ENCODE measurements at regions not wholly inside any gene's neighbourhood (a gene's known extent, or its start where the extent isn't known, plus 50 kb on each side); places are given as distances from the start of the nearest gene placed in this dataset.
"Not testable (repeated sequence)": the region's sequence is repeated elsewhere in the genome, so short reads cannot be mapped to it uniquely, and the experiment has no call there.

DNA sequence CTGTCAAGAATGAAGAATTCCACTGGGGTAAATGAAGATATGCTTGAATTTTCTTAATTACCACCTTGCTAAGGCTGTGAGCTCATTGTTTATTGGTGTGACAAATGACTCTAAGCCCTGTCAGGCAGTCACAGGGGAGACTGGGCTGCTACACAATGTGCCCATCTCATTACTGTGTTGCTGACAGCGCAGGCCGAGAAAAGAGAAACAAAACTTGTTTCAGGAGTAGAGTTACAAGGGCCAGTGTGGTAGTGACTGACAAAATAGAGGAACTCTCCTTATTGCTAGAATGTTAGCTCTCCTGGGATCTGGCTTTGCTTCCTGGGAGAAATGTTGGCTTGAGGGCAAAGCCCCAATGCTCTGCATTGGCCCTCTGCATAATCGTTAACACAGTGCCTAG, 130.4 kb upstream of the CRBN start:
- DNase-seq, result no peak
- TF ChIP-seq GATA1 (IDR thresholded peaks at IDR 0.05; ENCODE audit: low read depth, low read length), result no peak
- TF ChIP-seq POLR2A (IDR thresholded peaks at IDR 0.05; ENCODE audit: low read length), result no peak

DNA sequence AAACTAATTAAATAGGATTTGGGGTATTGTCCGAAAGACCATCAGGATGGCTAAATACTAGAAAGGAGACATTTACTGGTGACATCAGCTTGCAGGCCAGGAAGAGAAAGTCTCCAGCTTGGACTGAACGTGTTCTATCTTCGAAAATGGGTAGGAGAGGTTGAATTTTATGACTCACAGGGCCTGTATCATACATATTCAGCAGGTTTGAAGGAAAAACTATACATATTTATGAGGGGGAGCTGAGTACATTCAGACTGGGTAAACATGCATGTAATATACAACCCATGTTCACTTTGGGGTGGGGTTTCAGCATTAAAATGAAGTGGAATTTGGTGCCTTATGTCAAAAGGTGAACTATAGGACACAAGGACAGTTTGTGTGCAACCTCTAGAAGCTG, 129.3 kb upstream of the CRBN start:
- no peak for DNase-seq
- TF ChIP-seq GATA1 (IDR thresholded peaks at IDR 0.05; ENCODE audit: low read depth, low read length) (no peak), POLR2A (IDR thresholded peaks at IDR 0.05; ENCODE audit: low read length) (no peak)

DNA sequence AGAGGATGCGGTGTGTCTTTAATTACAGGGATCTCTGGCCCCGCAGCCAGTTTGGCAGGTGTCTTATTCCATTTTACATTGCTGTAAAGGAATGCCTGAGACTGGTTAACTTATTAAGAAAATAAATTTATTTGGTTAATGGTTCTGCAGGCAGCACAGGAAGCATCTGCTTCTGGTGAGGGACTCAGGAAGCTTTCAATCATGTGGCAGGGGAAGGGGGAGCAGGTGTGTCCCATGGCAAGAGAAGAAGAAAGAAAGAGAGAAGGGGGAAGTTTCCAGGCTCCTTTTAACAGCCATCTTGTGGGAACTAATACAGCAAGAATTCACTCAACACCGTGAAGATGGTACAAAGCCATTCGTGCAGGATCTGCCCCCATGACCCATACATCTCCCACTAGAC, 128.0 kb upstream of the CRBN start:
- TF ChIP-seq POLR2A (IDR thresholded peaks at IDR 0.05; ENCODE audit: low read length), result no peak
- no peak for TF ChIP-seq GATA1 (IDR thresholded peaks at IDR 0.05; ENCODE audit: low read depth, low read length)
- no peak for DNase-seq

DNA sequence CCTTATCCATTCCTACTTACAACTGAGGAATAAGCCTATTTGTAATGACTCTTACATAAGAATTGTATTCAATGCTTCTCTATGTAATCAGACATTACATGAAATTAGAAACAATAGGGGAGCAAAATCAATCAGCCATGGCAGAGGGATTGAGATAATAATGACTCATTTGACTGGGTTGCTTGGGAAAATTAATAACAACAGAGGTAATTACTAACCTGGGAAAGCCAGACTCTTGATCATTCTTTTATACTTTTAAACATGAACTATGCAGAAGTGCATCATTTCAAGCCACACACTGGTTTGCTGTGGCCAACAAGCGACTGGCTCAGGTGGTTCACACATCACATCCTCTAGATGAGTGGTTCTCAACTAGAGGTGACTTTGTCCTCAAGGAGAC, 126.3 kb upstream of the CRBN start:
- TF ChIP-seq GATA1 (IDR thresholded peaks at IDR 0.05; ENCODE audit: low read depth, low read length), result no peak
- no peak for TF ChIP-seq POLR2A (IDR thresholded peaks at IDR 0.05; ENCODE audit: low read length)
- DNase-seq, result no peak

DNA sequence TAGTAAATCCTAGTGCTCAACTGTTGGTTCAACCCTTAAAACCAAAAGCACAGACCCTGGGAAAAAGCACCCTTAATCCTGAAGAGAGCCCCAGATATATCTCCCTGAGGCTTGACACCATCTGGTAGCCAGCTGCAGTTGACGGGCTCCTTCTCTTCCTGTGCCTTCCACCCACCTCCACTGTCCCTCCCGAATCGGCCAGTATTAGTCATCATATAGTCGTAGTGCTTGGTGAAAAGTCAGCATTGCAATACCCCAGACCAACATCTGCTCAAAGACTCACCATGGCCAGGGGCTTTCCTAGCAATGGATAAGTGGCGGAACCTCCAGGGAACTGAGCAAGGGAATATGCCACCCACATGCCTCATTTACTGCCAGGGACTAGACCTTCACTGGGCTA, 125.6 kb upstream of the CRBN start:
- TF ChIP-seq GATA1 (IDR thresholded peaks at IDR 0.05; ENCODE audit: low read depth, low read length), result no peak
- no peak for DNase-seq

DNA sequence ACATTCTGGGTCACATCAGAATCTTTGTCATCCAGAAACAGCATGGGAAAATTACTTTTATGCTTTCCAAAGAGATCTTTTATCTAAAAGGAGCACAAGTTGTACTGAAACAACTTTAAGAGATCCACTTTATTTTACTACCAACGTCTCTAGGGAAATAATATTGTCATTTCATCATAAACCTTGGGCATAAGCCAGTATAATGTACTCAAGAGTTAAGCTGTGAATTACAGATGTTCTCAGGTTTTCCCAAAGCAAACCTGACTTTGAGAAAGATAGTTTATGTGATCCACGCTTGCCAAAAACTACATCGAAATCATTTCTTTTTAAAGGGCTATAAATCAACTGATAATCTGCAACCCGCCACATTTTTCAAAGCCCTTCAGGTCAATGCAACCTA, 124.1 kb upstream of the CRBN start:
- DNase-seq, result no peak
- TF ChIP-seq GATA1 (IDR thresholded peaks at IDR 0.05; ENCODE audit: low read depth, low read length), result no peak
- TF ChIP-seq POLR2A (IDR thresholded peaks at IDR 0.05; ENCODE audit: low read length), result no peak

DNA sequence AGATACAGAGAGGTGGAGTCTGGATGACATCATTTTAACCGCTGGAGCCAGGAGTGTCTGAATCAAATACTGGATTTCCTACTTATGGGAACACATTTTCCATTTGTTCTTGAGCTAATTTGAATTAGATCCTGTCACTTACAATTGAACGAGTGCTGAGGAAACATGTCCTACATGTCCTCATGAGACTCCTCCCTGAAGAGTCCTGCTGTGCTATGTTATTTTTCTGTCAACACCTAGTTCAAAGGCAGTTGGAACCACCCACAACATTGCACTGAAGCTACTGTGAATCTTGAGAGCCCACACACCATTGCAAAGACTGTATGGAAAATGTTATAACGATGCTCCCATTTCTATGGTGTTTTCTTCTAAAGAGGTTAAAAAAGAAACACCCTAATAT, 123.5 kb upstream of the CRBN start:
- TF ChIP-seq POLR2A (IDR thresholded peaks at IDR 0.05; ENCODE audit: low read length), result no peak
- no peak for TF ChIP-seq GATA1 (IDR thresholded peaks at IDR 0.05; ENCODE audit: low read depth, low read length)
- no peak for DNase-seq

DNA sequence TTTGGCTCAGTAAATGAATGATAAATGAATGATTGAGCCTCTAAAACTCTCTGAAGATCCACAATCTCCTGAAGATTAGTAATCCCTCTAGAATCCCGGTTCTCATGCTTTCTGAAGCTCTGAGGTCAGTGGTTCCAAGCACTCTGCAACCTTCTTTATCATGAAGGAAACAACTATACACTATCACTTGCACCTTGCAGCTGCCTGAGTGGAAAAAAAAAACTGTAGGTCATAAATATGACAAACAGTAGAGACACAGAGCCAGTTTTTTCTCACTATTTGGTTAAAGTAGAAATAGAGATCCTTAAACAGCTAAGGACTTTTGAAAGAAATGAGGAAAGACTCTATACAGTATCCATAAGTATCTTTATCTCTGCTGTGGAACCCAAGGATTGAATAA, 122.0 kb upstream of the CRBN start:
- DNase-seq, result no peak
- TF ChIP-seq GATA1 (IDR thresholded peaks at IDR 0.05; ENCODE audit: low read depth, low read length) (no peak), POLR2A (IDR thresholded peaks at IDR 0.05; ENCODE audit: low read length) (no peak)

DNA sequence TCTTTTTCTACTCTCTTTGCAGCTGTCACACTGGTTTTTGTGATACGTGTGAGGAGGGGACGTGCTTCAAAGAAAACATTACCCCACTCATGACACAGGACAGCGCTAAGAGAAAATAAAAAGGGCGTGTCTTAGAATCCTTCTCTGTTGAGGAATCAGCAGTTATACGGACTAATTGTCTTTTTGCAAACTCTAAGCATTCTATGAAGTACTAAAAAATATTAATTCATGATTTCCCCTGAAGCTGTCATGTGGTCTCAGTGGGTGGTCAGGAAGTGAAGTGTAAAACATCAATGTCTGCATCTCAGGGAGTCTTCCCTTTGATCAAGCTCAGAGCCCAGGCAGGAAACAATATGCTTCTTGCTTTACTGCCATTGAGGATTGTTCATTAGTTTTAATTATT, 117.5 kb upstream of the CRBN start:
- no peak for DNase-seq
- no peak for TF ChIP-seq POLR2A (IDR thresholded peaks at IDR 0.05; ENCODE audit: low read length)
- no peak for TF ChIP-seq GATA1 (IDR thresholded peaks at IDR 0.05; ENCODE audit: low read depth, low read length)

DNA sequence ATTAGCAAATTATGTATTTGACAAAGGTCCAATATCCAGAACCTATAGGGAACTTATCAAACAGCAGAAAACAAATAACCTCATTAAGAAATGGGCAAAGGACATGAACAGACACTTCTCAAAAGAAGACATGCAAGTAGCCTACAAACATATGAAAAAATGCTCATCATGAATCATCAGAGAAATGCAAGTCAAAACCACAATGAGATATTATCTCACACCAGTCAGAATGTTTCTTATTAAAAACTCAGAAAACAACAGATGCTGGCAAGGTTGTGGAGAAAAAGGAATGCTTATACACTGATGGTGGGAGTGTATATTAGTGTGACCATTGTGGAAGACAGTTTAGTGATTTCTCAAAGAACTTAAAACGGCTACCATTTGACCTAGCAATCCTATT, 116.1 kb upstream of the CRBN start:
- no peak for DNase-seq
- TF ChIP-seq POLR2A (IDR thresholded peaks at IDR 0.05; ENCODE audit: low read length), result no peak
- TF ChIP-seq GATA1 (IDR thresholded peaks at IDR 0.05; ENCODE audit: low read depth, low read length), result no peak

DNA sequence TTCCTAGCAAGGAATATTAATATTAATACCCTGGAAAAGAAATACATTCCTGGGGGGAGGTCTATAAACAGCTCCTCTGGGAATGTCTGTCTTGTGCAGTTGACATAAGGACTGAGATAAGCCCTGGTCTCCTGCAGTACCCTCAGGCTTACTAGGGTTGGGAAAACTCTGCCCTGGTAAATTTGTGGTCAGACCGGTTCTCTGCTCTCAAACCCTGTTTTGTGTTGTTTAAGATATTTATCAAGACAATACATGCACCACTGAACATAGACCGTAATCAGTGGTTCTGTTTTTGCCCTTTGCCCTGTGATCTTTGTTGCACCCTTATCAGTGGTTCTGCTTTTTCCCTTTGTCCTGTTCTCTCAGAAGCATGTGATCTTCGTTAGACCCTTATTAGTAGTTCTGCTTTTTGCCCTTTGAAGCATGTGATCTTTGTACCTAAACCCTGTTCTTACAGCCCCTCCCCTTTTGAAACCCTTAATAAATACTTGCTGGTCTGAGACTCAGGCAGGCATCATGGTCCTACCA, 112.3 kb upstream of the CRBN start:
- DNase-seq, result not testable (repeated sequence)

DNA sequence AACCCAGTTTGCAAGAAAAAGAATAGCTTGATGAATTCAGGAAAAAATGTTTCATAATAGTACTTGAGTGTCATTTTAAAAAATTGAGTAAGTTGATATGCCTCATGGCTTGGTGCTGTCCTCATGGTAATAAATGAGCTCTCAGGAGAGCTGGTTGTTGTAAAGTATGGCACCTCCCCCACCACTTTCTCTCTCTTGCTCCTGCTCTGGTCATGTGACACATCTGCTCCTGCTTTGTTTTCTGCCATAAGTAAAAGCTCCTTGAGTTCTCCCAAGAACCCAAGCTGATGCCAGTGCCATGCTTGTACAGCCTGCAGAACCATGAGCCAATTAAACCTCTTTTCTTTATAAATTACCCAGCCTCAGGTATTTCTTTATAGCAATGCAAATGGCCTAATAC, 108.8 kb upstream of the CRBN start:
- no peak for DNase-seq
- TF ChIP-seq POLR2A (IDR thresholded peaks at IDR 0.05; ENCODE audit: low read length) (no peak), GATA1 (IDR thresholded peaks at IDR 0.05; ENCODE audit: low read depth, low read length) (no peak)

DNA sequence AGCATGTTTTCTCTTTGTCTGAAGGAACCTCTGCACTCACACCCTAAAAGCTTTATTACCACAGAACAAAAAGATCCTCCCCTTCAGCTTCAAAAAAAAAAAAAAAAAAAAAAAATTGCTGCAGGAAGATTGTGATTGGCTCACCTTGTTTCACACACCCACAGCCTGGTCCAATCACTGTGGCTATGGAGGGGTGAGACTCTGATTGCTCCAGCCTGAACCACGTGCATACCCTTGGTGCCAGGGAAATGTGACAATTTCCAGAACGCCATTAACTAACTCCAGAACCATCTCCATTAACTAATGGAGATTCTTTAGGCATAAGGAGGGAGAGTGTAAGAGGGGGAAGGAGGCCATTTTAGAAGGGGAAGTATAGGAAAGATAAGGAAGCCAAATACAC, 106.5 kb upstream of the CRBN start:
- no peak for DNase-seq
- TF ChIP-seq GATA1 (IDR thresholded peaks at IDR 0.05; ENCODE audit: low read depth, low read length) (no peak), POLR2A (IDR thresholded peaks at IDR 0.05; ENCODE audit: low read length) (no peak)

DNA sequence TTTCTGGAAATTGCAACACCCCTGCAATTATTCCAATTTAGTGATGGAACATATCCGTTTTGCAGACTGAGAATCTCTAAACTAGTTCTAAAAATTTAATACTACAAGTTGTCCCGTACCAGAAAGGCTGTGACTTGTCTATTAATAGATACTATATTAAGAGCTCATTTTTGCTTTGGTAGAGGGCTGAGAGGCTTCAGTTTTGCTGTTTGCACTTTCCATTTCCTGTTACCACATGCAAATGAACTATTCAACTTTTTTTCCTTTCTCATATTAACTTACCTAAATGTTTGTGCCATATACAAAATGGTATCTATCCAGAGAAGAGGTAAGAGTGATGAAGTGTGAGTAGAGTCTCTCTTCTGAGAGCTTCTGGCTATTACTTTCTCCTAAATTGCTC, 101.5 kb upstream of the CRBN start:
- no peak for TF ChIP-seq POLR2A (IDR thresholded peaks at IDR 0.05; ENCODE audit: low read length)
- TF ChIP-seq GATA1 (IDR thresholded peaks at IDR 0.05; ENCODE audit: low read depth, low read length), result no peak
- DNase-seq, result no peak

DNA sequence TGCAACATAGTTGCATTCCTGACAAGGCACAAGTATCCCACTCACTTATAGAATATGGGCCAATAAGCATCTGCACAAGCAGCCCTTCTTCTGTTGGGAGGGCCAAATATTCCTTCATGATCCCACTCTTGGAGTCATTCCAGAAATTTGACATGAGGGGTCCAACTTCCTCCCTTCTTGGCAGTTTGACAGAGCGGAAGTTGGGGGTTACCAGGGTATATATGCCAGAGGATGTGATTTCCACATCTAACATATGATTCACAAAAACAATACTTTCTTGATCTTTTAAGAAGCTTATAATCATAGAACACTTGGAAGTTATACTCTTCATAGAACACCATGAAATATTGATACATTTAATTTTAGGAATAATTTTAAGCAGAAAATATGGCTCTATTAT, 100.9 kb upstream of the CRBN start:
- TF ChIP-seq GATA1 (IDR thresholded peaks at IDR 0.05; ENCODE audit: low read depth, low read length) (no peak), POLR2A (IDR thresholded peaks at IDR 0.05; ENCODE audit: low read length) (no peak)
- no peak for DNase-seq

DNA sequence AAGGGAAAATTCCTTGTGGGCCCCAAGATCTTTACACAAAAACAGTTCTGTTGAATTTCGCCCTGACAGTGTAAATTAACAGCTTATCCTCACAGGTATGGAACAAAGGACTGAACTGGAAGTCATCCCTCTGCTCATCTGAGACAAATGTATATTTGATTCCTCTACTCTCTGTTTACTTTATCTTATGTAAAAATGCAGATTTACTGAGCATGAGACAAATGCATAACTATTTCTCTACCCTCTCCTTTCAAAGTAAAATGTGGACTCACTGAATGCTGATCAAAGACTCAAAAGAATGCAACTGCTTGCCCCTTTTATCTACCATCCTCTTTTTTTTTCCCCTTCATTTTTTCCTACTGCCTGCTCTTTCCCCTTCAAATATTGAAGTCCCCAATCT, 98.6 kb upstream of the CRBN start:
- no peak for DNase-seq
- TF ChIP-seq POLR2A (IDR thresholded peaks at IDR 0.05; ENCODE audit: low read length) (no peak), GATA1 (IDR thresholded peaks at IDR 0.05; ENCODE audit: low read depth, low read length) (no peak)
